SK-N-SH treated with all-trans-retinoic acid at 6 μM for 48 hours (cell line): ENCODE measurements at regions not wholly inside any gene's neighbourhood (a gene's known extent, or its start where the extent isn't known, plus 50 kb on each side); places are given as distances from the start of the nearest gene placed in this dataset.

Source experiments
- ATAC-seq: fragments of 200-7000 bp; cut with Tn5 transposase; 3 replicates; pipeline ENCODE4 v1.9.1; 2020; ENCODE audit warnings: mild to moderate bottlenecking, moderate library complexity
- ARNTL ChIP-seq: fragments of 450-650 bp; formaldehyde crosslinking; IDR thresholded peaks from 2 replicates; pipeline ENCODE4 v1.5.0; 2020; ENCODE audit warnings: low read depth, mild to moderate bottlenecking, moderate library complexity, borderline replicate concordance
- CSDC2 ChIP-seq: fragments of 250-450 bp; sonication (Bioruptor Pico); IDR thresholded peaks from 2 replicates; pipeline ENCODE4 v1.5.0; 2020; ENCODE audit warnings: mild to moderate bottlenecking, moderate library complexity
- ESRRG ChIP-seq: fragments of 250-450 bp; sonication (Bioruptor Pico); IDR thresholded peaks from 2 replicates; pipeline ENCODE4 v1.6.1; 2021; ENCODE audit warnings: mild to moderate bottlenecking
- ISL1 ChIP-seq: fragments of 250-450 bp; sonication (Bioruptor Pico); IDR thresholded peaks from 2 replicates; pipeline ENCODE4 v2.1.2; 2022; ENCODE audit warnings: mild to moderate bottlenecking, moderate library complexity
- OSR1 ChIP-seq: fragments of 250-450 bp; sonication (Bioruptor Pico); IDR thresholded peaks from 2 replicates; pipeline ENCODE4 v1.8.0; 2022; ENCODE audit warnings: moderate library complexity, mild to moderate bottlenecking, inconsistent platforms
- PPARA ChIP-seq: fragments of 250-450 bp; sonication (Bioruptor Pico); IDR thresholded peaks from 2 replicates; pipeline ENCODE4 v1.5.0; 2020; ENCODE audit warnings: mild to moderate bottlenecking, borderline replicate concordance
- RARB ChIP-seq: fragments of 250-450 bp; sonication (Bioruptor Pico); IDR thresholded peaks from 2 replicates; pipeline ENCODE4 v1.8.0; 2021; ENCODE audit warnings: mild to moderate bottlenecking, moderate library complexity
- SNAI2 ChIP-seq: fragments of 250-450 bp; sonication (Bioruptor Pico); IDR thresholded peaks from 2 replicates; pipeline ENCODE4 v1.5.0; 2020; ENCODE audit warnings: mild to moderate bottlenecking, moderate library complexity
- TCF4 ChIP-seq: fragments of 250-450 bp; sonication (Bioruptor Pico); IDR thresholded peaks from 2 replicates; pipeline ENCODE4 v1.8.0; 2021; ENCODE audit warnings: mild to moderate bottlenecking, moderate library complexity, borderline replicate concordance
- TOX ChIP-seq: fragments of 250-450 bp; sonication (Bioruptor Pico); IDR thresholded peaks from 2 replicates; pipeline ENCODE4 v1.8.0; 2021; ENCODE audit warnings: mild to moderate bottlenecking, moderate library complexity, borderline replicate concordance
- ZC3H10 ChIP-seq: fragments of 250-450 bp; sonication (Bioruptor Pico); IDR thresholded peaks from 2 replicates; pipeline ENCODE4 v1.5.1; 2021; ENCODE audit warnings: mild to moderate bottlenecking, moderate library complexity
- ZFP3 ChIP-seq: fragments of 250-450 bp; sonication (Bioruptor Pico); IDR thresholded peaks from 2 replicates; pipeline ENCODE4 v1.5.0; 2020; ENCODE audit warnings: mild to moderate bottlenecking, moderate library complexity
- ZFP30 ChIP-seq: fragments of 450-650 bp; formaldehyde crosslinking; IDR thresholded peaks from 2 replicates; pipeline ENCODE4 v1.5.0; 2022; ENCODE audit warnings: mild to moderate bottlenecking, moderate library complexity
- TF ChIP-seq, protein P1 (sequence below): fragments of 250-450 bp; sonication (Bioruptor Pico); IDR thresholded peaks from 2 replicates; pipeline ENCODE4 v1.5.1; 2020; ENCODE audit warnings: low read depth, mild to moderate bottlenecking, moderate library complexity
- TF ChIP-seq, protein P2 (sequence below): fragments of 250-450 bp; sonication (Bioruptor Pico); IDR thresholded peaks from 2 replicates; pipeline ENCODE4 v1.5.1; 2021; ENCODE audit warnings: mild to moderate bottlenecking, moderate library complexity
- TF ChIP-seq, protein P3 (sequence below): fragments of 250-450 bp; sonication (Bioruptor Pico); IDR thresholded peaks from 2 replicates; pipeline ENCODE4 v1.8.0; 2021; ENCODE audit warnings: low read depth, mild to moderate bottlenecking, moderate library complexity, borderline replicate concordance
- TF ChIP-seq, protein P4 (sequence below): fragments of 250-450 bp; sonication (Bioruptor Pico); IDR thresholded peaks from 2 replicates; pipeline ENCODE4 v1.8.0; 2020; ENCODE audit warnings: mild to moderate bottlenecking, moderate library complexity, borderline replicate concordance
- TF ChIP-seq, protein P5 (sequence below): fragments of 250-450 bp; sonication (Bioruptor Pico); IDR thresholded peaks from 2 replicates; pipeline ENCODE4 v1.5.0; 2020; ENCODE audit warnings: mild to moderate bottlenecking, moderate library complexity

DNA sequence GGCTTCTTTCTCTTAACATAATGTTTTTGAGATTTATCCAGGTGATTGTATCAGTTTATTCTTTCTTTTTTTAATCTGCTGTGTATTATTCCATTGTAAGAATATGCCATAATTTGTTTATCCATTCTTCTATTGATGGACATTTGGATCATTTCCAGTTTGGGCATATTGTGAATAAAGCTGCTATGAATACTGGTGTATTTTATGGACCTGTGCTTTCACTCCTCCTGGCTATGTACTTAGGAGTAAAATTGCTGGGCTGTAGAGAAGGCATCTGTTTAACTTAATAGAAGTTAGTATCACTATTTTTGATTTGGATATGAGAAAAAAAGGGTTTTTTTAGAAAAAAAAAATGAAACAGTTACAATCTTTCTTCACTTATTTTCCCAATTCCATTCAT is 50.0 kb upstream of the FAM9C start:
- peak; percentile 58 for ATAC-seq
- TF ChIP-seq ZFP3 (CRISPR knock-in tag) (no peak), RARB (CRISPR knock-in tag) (no peak), CSDC2 (no peak), SNAI2 (CRISPR knock-in tag) (no peak), ESRRG (CRISPR knock-in tag) (no peak), ZC3H10 (CRISPR knock-in tag) (no peak), ARNTL (no peak), OSR1 (CRISPR knock-in tag) (no peak), ISL1 (CRISPR knock-in tag) (no peak), TCF4 (CRISPR knock-in tag) (no peak), ZFP30 (no peak), PPARA (CRISPR knock-in tag) (no peak), TOX (CRISPR knock-in tag) (no peak)
- TF ChIP-seq, protein P1, sequence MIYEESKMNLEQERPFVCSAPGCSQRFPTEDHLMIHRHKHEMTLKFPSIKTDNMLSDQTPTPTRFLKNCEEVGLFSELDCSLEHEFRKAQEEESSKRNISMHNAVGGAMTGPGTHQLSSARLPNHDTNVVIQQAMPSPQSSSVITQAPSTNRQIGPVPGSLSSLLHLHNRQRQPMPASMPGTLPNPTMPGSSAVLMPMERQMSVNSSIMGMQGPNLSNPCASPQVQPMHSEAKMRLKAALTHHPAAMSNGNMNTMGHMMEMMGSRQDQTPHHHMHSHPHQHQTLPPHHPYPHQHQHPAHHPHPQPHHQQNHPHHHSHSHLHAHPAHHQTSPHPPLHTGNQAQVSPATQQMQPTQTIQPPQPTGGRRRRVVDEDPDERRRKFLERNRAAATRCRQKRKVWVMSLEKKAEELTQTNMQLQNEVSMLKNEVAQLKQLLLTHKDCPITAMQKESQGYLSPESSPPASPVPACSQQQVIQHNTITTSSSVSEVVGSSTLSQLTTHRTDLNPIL (CRISPR knock-in tag) = no peak
- TF ChIP-seq, protein P2, sequence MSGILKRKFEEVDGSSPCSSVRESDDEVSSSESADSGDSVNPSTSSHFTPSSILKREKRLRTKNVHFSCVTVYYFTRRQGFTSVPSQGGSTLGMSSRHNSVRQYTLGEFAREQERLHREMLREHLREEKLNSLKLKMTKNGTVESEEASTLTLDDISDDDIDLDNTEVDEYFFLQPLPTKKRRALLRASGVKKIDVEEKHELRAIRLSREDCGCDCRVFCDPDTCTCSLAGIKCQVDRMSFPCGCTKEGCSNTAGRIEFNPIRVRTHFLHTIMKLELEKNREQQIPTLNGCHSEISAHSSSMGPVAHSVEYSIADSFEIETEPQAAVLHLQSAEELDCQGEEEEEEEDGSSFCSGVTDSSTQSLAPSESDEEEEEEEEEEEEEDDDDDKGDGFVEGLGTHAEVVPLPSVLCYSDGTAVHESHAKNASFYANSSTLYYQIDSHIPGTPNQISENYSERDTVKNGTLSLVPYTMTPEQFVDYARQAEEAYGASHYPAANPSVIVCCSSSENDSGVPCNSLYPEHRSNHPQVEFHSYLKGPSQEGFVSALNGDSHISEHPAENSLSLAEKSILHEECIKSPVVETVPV (CRISPR knock-in tag) = no peak
- TF ChIP-seq, protein P3, sequence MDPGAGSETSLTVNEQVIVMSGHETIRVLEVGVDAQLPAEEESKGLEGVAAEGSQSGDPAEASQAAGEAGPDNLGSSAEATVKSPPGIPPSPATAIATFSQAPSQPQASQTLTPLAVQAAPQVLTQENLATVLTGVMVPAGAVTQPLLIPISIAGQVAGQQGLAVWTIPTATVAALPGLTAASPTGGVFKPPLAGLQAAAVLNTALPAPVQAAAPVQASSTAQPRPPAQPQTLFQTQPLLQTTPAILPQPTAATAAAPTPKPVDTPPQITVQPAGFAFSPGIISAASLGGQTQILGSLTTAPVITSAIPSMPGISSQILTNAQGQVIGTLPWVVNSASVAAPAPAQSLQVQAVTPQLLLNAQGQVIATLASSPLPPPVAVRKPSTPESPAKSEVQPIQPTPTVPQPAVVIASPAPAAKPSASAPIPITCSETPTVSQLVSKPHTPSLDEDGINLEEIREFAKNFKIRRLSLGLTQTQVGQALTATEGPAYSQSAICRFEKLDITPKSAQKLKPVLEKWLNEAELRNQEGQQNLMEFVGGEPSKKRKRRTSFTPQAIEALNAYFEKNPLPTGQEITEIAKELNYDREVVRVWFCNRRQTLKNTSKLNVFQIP (CRISPR knock-in tag) = no peak
- TF ChIP-seq, protein P4, sequence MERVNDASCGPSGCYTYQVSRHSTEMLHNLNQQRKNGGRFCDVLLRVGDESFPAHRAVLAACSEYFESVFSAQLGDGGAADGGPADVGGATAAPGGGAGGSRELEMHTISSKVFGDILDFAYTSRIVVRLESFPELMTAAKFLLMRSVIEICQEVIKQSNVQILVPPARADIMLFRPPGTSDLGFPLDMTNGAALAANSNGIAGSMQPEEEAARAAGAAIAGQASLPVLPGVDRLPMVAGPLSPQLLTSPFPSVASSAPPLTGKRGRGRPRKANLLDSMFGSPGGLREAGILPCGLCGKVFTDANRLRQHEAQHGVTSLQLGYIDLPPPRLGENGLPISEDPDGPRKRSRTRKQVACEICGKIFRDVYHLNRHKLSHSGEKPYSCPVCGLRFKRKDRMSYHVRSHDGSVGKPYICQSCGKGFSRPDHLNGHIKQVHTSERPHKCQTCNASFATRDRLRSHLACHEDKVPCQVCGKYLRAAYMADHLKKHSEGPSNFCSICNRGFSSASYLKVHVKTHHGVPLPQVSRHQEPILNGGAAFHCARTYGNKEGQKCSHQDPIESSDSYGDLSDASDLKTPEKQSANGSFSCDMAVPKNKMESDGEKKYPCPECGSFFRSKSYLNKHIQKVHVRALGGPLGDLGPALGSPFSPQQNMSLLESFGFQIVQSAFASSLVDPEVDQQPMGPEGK (CRISPR knock-in tag) = no peak
- TF ChIP-seq, protein P5, sequence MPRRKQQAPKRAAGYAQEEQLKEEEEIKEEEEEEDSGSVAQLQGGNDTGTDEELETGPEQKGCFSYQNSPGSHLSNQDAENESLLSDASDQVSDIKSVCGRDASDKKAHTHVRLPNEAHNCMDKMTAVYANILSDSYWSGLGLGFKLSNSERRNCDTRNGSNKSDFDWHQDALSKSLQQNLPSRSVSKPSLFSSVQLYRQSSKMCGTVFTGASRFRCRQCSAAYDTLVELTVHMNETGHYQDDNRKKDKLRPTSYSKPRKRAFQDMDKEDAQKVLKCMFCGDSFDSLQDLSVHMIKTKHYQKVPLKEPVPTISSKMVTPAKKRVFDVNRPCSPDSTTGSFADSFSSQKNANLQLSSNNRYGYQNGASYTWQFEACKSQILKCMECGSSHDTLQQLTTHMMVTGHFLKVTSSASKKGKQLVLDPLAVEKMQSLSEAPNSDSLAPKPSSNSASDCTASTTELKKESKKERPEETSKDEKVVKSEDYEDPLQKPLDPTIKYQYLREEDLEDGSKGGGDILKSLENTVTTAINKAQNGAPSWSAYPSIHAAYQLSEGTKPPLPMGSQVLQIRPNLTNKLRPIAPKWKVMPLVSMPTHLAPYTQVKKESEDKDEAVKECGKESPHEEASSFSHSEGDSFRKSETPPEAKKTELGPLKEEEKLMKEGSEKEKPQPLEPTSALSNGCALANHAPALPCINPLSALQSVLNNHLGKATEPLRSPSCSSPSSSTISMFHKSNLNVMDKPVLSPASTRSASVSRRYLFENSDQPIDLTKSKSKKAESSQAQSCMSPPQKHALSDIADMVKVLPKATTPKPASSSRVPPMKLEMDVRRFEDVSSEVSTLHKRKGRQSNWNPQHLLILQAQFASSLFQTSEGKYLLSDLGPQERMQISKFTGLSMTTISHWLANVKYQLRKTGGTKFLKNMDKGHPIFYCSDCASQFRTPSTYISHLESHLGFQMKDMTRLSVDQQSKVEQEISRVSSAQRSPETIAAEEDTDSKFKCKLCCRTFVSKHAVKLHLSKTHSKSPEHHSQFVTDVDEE (CRISPR knock-in tag) = no peak
